Tibial artery (tissue), 4 donors: ENCODE measurements at regions not wholly inside any gene's neighbourhood (a gene's known extent, or its start where the extent isn't known, plus 50 kb on each side); places are given as distances from the start of the nearest gene placed in this dataset.

Source experiments
- DNase-seq, 2 donors: peaks; one replicate each; pipeline ENCODE4 v3.0.0-alpha.2; 2019
- H3K27ac ChIP-seq, 2 donors: fragments of 200-600 bp; sonication (generic) in 1 of 2; 1 replicate in 1 of 2; 2 replicates in 1 of 2; pipeline ENCODE4 v1.5.1; 2018 to 2019; ENCODE audit warnings: mild to moderate bottlenecking in 1 of 2
- H3K27me3 ChIP-seq, 2 donors: fragments of 200-600 bp; sonication (generic) in 1 of 2; one replicate each; pipeline versions ENCODE4 v1.5.1 to v1.6.0; 2016 to 2019
- H3K36me3 ChIP-seq, 3 donors: fragments of 200-600 bp; sonication (generic) in 2 of 3; one replicate each; pipeline ENCODE4 v1.5.1; 2016 to 2019; ENCODE audit warnings: mild to moderate bottlenecking in 2 of 3
- H3K4me1 ChIP-seq, 4 donors: fragments of 200-600 bp; sonication (generic) in 2 of 4; 1 replicate in 3 of 4; 2 replicates in 1 of 4; pipeline ENCODE4 v1.5.1; 2016 to 2019
- H3K4me3 ChIP-seq, 2 donors: fragments of 200-600 bp; sonication (generic) in 1 of 2; 1 replicate in 1 of 2; 2 replicates in 1 of 2; pipeline ENCODE4 v1.5.1; 2018 to 2019; ENCODE audit warnings: mild to moderate bottlenecking in 2 of 2
- H3K9me3 ChIP-seq, 3 donors: fragments of 200-600 bp; sonication (generic) in 1 of 3; one replicate each; pipeline ENCODE4 v1.5.1; 2016 to 2019
- CTCF ChIP-seq, 2 experiments: fragments of 200-600 bp in 1 of 2; fragments of 450-650 bp in 1 of 2; IDR thresholded peaks; one replicate each; pipeline ENCODE4 v1.5.1; 2017 to 2019; ENCODE audit warnings: antibody characterized with exemption in 2 of 2, mild to moderate bottlenecking in 1 of 2, moderate library complexity in 1 of 2
- intact Hi-C: fragments of 100-400 bp; cut with DNase I; formaldehyde crosslinking; loops from one replicate; pipeline ENCODE4 v1.15.0; 2023; ENCODE audit warnings: low total_unique reads

GRCh38 chr2:104650405-104650996 is 203.4 kb upstream of the POU3F3 start:
- Histone ChIP-seq H3K4me1 (no peaks in the 10 kb centered on the region), H3K36me3 (no peaks in the 10 kb centered on the region), H3K9me3 (no peaks in the 10 kb centered on the region), H3K27me3 (no peaks in the 10 kb centered on the region), H3K27ac (no peak overlapping the region), H3K4me3 (no peak overlapping the region)
- DNase-seq = no peak
- intact Hi-C loops = no loop called here
- TF ChIP-seq CTCF (IDR thresholded peaks at IDR 0.05) = no peak

- H3K27ac ChIP-seq = no peak overlapping the region
- no peaks in the 10 kb centered on the region for H3K36me3 ChIP-seq
- H3K9me3 ChIP-seq = peaks cover 0 to 3% (median 0%) of the 10 kb centered on the region in 3 donors
- no peak for TF ChIP-seq CTCF (IDR thresholded peaks at IDR 0.05)
- peak in 1 of 2 donors; percentile 47 for DNase-seq
- peaks cover 0 to 11% of the 10 kb centered on the region in 2 donors for H3K27me3 ChIP-seq
- H3K4me1 ChIP-seq = no peaks in the 10 kb centered on the region
- intact Hi-C loops = no loop called here
- no peak overlapping the region for H3K4me3 ChIP-seq
Measured at GRCh38 chr2:104654811-104655210, 199.1 kb upstream of the POU3F3 start.

- no peak overlapping the region for H3K27ac ChIP-seq
- no peak for TF ChIP-seq CTCF (IDR thresholded peaks at IDR 0.05)
- intact Hi-C loops = no loop called here
Measured at GRCh38 chr2:104656571-104657163, 197.2 kb upstream of the POU3F3 start.

GRCh38 chr2:104658144-104658835 is 195.6 kb upstream of the POU3F3 start:
- H3K9me3 ChIP-seq = peaks cover 0 to 3% (median 0%) of the 10 kb centered on the region in 3 donors
- no peaks in the 10 kb centered on the region for H3K4me1 ChIP-seq
- H3K27me3 ChIP-seq = peaks cover 0 to 16% of the 10 kb centered on the region in 2 donors
- peak in 1 of 2 donors; percentile 58 for DNase-seq
- no peak for TF ChIP-seq CTCF (IDR thresholded peaks at IDR 0.05)
- no peaks in the 10 kb centered on the region for H3K36me3 ChIP-seq
- H3K4me3 ChIP-seq = no peak overlapping the region
- intact Hi-C loops = no loop called here
- no peak overlapping the region for H3K27ac ChIP-seq

More at GRCh38 chr2:104656571-104657163, 197.2 kb upstream of the POU3F3 start:
- DNase-seq = no peak
- H3K4me1 ChIP-seq = no peaks in the 10 kb centered on the region
- H3K4me3 ChIP-seq = no peak overlapping the region
- H3K27me3 ChIP-seq = peaks cover 0 to 16% of the 10 kb centered on the region in 2 donors
- H3K9me3 ChIP-seq = peaks cover 0 to 3% (median 0%) of the 10 kb centered on the region in 3 donors
- no peaks in the 10 kb centered on the region for H3K36me3 ChIP-seq

- TF ChIP-seq CTCF (IDR thresholded peaks at IDR 0.05) = no peak
- intact Hi-C loops = no loop called here
- Histone ChIP-seq H3K36me3 (no peaks in the 10 kb centered on the region), H3K4me3 (no peak overlapping the region), H3K27me3 (peaks cover 0 to 16% of the 10 kb centered on the region in 2 donors), H3K4me1 (no peaks in the 10 kb centered on the region), H3K9me3 (peaks cover 0 to 3% (median 0%) of the 10 kb centered on the region in 3 donors), H3K27ac (no peak overlapping the region)
- no peak for DNase-seq
Measured at GRCh38 chr2:104658904-104659591, 194.9 kb upstream of the POU3F3 start.
